OCI-LY1 (cell line): ENCODE measurements at regions not wholly inside any gene's neighbourhood (a gene's known extent, or its start where the extent isn't known, plus 50 kb on each side); places are given as distances from the start of the nearest gene placed in this dataset.

Experiments used
- CTCF ChIP-seq: fragments of 200-600 bp; sonication (generic), shearing (Covaris generic); IDR thresholded peaks from 2 replicates; pipeline ENCODE4 v1.5.1; 2017; ENCODE audit warnings: mild to moderate bottlenecking, antibody characterized with exemption, low read length, moderate library complexity, mixed read lengths
- EZH2 ChIP-seq: fragments of 200-600 bp; sonication (generic), shearing (Covaris generic); IDR thresholded peaks from 2 replicates; pipeline ENCODE4 v1.8.0; 2017; ENCODE audit warnings: borderline replicate concordance, mixed run types, mild to moderate bottlenecking, antibody characterized with exemption, low read length, moderate library complexity, mixed read lengths

- TF ChIP-seq CTCF, result no peak
- TF ChIP-seq EZH2, result no peak
These were observed 1131.7 kb downstream of the SLITRK5 start for GRCh38 chr13:88802886-88803285.
